ENCODE measurements at regions not wholly inside any gene's neighbourhood (a gene's known extent, or its start where the extent isn't known, plus 50 kb on each side); places are given as distances from the start of the nearest gene placed in this dataset.
A peak's percentile ranks its signal among the peaks of the same experiment; 100 is the strongest.
"Not testable (repeated sequence)": the region's sequence is repeated elsewhere in the genome, so short reads cannot be mapped to it uniquely, and the experiment has no call there.

DNA sequence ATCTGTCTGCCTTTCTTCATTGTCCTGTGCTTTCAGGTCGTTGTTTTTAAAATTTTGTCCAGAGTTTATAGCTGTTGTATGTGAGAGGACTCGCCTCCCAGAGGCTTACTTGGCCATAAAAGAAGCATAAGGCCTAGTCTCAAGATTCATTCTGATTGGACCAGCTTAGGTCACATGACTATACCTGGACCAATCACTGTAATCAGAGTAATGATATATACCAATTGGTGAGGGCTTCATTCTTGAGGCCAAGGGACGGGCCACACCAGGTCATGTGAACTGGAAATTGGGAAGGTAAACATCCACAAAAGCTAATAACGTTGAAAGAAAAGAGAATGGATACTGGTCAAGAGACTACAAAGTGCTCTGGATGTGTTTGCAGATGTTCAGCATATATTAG is 141.4 kb upstream of the SULF2 start:
- CTCF ChIA-PET = no interaction called here
- peaks cover 6% of the 10 kb centered on the region; the same call in 1 of the 2 replicates for H3K4me1 ChIP-seq
- no peak overlapping the region for H3K4me3 Mint-ChIP-seq (ENCODE audit: unreplicated experiment)

DNA sequence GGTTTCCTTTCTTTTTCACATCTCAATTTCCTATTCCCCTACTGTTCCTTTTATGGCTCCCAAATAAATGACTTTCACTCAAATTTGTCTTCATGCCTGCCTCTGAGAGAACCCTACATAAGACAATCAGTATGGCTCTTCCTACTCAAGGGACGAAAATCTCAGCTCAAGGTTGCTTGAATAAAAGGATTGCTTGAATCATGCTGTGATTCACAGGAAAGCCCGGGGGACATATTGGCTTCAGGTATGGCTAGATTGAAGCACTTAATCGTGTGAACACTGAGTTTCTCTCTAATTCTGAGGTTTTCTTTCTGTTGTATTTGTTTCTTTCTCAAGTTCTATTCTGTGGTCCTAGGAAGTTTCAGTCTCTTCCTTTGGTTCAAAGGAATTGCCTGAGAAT is 140.3 kb upstream of the SULF2 start:
- intact Hi-C loops (cut with micrococcal nuclease; ENCODE audit: unreplicated experiment) = no loop called here
- Mint-ChIP-seq H3K27me3 (ENCODE audit: insufficient read depth, unreplicated experiment) (peaks cover 4% of the 10 kb centered on the region), H3K4me1 (ENCODE audit: low read depth, unreplicated experiment) (no peaks in the 10 kb centered on the region), H3K27ac (ENCODE audit: unreplicated experiment) (no peak overlapping the region), H3K36me3 (ENCODE audit: insufficient read depth, unreplicated experiment) (no peaks in the 10 kb centered on the region), H3K9me3 (ENCODE audit: unreplicated experiment) (peaks cover 29% of the 10 kb centered on the region), H3K4me3 (ENCODE audit: unreplicated experiment) (no peak overlapping the region)
- POLR2A ChIA-PET = no interaction called here
- H3K4me3 ChIP-seq (ENCODE audit: low read depth, low read length) = no peak overlapping the region
- H3K9me3 ChIP-seq = no peaks in the 10 kb centered on the region
- H3K27me3 ChIP-seq (replicated peaks; ENCODE audit: control insufficient read depth, insufficient read depth, low read length) = no peaks in the 10 kb centered on the region
- no peaks in the 10 kb centered on the region for H3K36me3 ChIP-seq (ENCODE audit: control insufficient read depth, insufficient read depth, low read length)
- no peak for DNase-seq
- peaks cover 12% of the 10 kb centered on the region for H3K4me1 ChIP-seq
- TF ChIP-seq, protein P1, sequence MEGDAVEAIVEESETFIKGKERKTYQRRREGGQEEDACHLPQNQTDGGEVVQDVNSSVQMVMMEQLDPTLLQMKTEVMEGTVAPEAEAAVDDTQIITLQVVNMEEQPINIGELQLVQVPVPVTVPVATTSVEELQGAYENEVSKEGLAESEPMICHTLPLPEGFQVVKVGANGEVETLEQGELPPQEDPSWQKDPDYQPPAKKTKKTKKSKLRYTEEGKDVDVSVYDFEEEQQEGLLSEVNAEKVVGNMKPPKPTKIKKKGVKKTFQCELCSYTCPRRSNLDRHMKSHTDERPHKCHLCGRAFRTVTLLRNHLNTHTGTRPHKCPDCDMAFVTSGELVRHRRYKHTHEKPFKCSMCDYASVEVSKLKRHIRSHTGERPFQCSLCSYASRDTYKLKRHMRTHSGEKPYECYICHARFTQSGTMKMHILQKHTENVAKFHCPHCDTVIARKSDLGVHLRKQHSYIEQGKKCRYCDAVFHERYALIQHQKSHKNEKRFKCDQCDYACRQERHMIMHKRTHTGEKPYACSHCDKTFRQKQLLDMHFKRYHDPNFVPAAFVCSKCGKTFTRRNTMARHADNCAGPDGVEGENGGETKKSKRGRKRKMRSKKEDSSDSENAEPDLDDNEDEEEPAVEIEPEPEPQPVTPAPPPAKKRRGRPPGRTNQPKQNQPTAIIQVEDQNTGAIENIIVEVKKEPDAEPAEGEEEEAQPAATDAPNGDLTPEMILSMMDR (IDR thresholded peaks at IDR 0.05; ENCODE audit: insufficient read depth in 1 of 2, low read depth in 1 of 2, low read length in 1 of 2, severe bottlenecking in 1 of 2, unreplicated experiment in 1 of 2) = no peak
- BruUV-seq (replicated peaks) = no TSS peak
- CTCF ChIA-PET = no interaction called here

More for the DNA sequence above, 141.4 kb upstream of the SULF2 start:
- TF ChIP-seq, protein P1 (IDR thresholded peaks at IDR 0.05; ENCODE audit: insufficient read depth in 1 of 2, low read depth in 1 of 2, low read length in 1 of 2, severe bottlenecking in 1 of 2, unreplicated experiment in 1 of 2) = no peak
- POLR2A ChIA-PET = interaction anchor here (0.5 kb wide), 1 partner anchor 266 kb away, joined by 3 read pairs; no protein-coding TSS in a partner anchor
- H3K27ac Mint-ChIP-seq (ENCODE audit: unreplicated experiment) = no peak overlapping the region
- H3K36me3 Mint-ChIP-seq (ENCODE audit: insufficient read depth, unreplicated experiment) = no peaks in the 10 kb centered on the region
- no peak overlapping the region for H3K4me3 ChIP-seq (ENCODE audit: low read depth, low read length)
- H3K36me3 ChIP-seq (ENCODE audit: control insufficient read depth, insufficient read depth, low read length) = no peaks in the 10 kb centered on the region
- DNase-seq = no peak
- BruUV-seq (replicated peaks) = no TSS peak
- intact Hi-C loops (cut with micrococcal nuclease; ENCODE audit: unreplicated experiment) = no loop called here
- H3K27me3 ChIP-seq (replicated peaks; ENCODE audit: control insufficient read depth, insufficient read depth, low read length) = no peaks in the 10 kb centered on the region
- H3K4me1 Mint-ChIP-seq (ENCODE audit: low read depth, unreplicated experiment) = no peaks in the 10 kb centered on the region
- no peaks in the 10 kb centered on the region for H3K9me3 ChIP-seq
- H3K27me3 Mint-ChIP-seq (ENCODE audit: insufficient read depth, unreplicated experiment) = peaks cover 4% of the 10 kb centered on the region
- H3K9me3 Mint-ChIP-seq (ENCODE audit: unreplicated experiment) = peaks cover 39% of the 10 kb centered on the region

DNA sequence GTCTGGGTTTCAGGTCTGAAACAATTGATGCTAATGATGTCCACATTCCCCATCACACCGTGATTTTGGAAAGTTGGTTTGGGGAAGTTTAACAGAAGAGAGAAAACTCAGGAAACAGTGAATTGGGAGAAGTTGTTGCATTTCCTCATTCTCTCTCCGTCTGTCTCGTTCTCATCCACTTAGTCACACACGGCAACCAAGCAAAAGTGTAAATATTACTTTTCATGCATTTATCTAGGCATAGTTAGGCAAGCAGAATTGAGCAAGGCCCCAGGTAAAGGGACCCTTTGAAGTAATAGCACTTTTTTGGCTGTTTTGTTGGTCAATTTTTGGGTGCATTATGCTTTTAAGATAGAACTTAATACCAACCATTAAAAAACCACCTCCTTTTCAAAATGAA is 137.0 kb upstream of the SULF2 start:
- CTCF ChIA-PET = no interaction called here
- no peaks in the 10 kb centered on the region for H3K36me3 ChIP-seq (ENCODE audit: control insufficient read depth, insufficient read depth, low read length)

DNA sequence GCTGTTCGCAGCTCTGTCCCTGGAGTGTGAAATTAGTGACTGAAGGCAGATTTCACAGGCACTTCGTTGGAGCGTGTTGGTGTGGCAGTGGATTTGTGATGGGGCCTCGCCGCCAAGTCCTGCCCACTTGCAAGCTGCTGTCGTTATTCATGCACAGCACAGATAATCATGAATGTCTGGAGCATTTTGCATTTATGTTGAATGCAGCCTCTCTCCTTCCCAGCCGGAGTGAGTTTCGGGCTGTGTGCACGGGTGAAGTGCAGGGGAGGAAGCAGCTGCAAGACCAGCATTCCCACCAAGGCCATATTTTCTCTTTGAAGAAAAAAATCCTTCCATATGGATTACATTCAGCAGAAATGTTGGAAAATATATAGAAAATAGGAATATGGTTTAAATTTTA is 136.5 kb upstream of the SULF2 start:
- H3K4me1 Mint-ChIP-seq (ENCODE audit: low read depth, unreplicated experiment); H3K27me3 ChIP-seq (replicated peaks; ENCODE audit: control insufficient read depth, insufficient read depth, low read length); H3K36me3 Mint-ChIP-seq (ENCODE audit: insufficient read depth, unreplicated experiment); H3K27me3 Mint-ChIP-seq (ENCODE audit: insufficient read depth, unreplicated experiment); H3K27ac Mint-ChIP-seq (ENCODE audit: unreplicated experiment); H3K4me3 ChIP-seq (ENCODE audit: low read depth, low read length); H3K4me3 Mint-ChIP-seq (ENCODE audit: unreplicated experiment); H3K36me3 ChIP-seq (ENCODE audit: control insufficient read depth, insufficient read depth, low read length); DNase-seq; BruUV-seq (replicated peaks); CTCF ChIA-PET; POLR2A ChIA-PET; intact Hi-C loops (cut with micrococcal nuclease; ENCODE audit: unreplicated experiment): not testable (repeated sequence)
- Histone ChIP-seq H3K9me3 (peaks cover 12% of the 10 kb centered on the region; the same call in 1 of the 2 replicates), H3K4me1 (peaks cover 12% of the 10 kb centered on the region)
- H3K9me3 Mint-ChIP-seq (ENCODE audit: unreplicated experiment) = peaks cover 39% of the 10 kb centered on the region

More for the DNA sequence above, 137.0 kb upstream of the SULF2 start:
- Mint-ChIP-seq H3K4me3 (ENCODE audit: unreplicated experiment) (no peak overlapping the region), H3K4me1 (ENCODE audit: low read depth, unreplicated experiment) (no peaks in the 10 kb centered on the region), H3K27ac (ENCODE audit: unreplicated experiment) (no peak overlapping the region), H3K36me3 (ENCODE audit: insufficient read depth, unreplicated experiment) (no peaks in the 10 kb centered on the region), H3K9me3 (ENCODE audit: unreplicated experiment) (peaks cover 39% of the 10 kb centered on the region), H3K27me3 (ENCODE audit: insufficient read depth, unreplicated experiment) (peaks cover 4% of the 10 kb centered on the region)
- no TSS peak for BruUV-seq (replicated peaks)
- intact Hi-C loops (cut with micrococcal nuclease; ENCODE audit: unreplicated experiment) = no loop called here
- Histone ChIP-seq H3K4me1 (peaks cover 12% of the 10 kb centered on the region), H3K4me3 (ENCODE audit: low read depth, low read length) (no peak overlapping the region), H3K9me3 (peaks cover 8% of the 10 kb centered on the region; the same call in 1 of the 2 replicates), H3K27me3 (replicated peaks; ENCODE audit: control insufficient read depth, insufficient read depth, low read length) (no peaks in the 10 kb centered on the region)
- TF ChIP-seq, protein P1 (IDR thresholded peaks at IDR 0.05; ENCODE audit: insufficient read depth in 1 of 2, low read depth in 1 of 2, low read length in 1 of 2, severe bottlenecking in 1 of 2, unreplicated experiment in 1 of 2) = no peak
- POLR2A ChIA-PET = no interaction called here
- DNase-seq = peak in 1 of 2 experiments; percentile 28

Data from Caco-2 (cell line).